ENCODE measurements at regions not wholly inside any gene's neighbourhood (a gene's known extent, or its start where the extent isn't known, plus 50 kb on each side); places are given as distances from the start of the nearest gene placed in this dataset.

DNA sequence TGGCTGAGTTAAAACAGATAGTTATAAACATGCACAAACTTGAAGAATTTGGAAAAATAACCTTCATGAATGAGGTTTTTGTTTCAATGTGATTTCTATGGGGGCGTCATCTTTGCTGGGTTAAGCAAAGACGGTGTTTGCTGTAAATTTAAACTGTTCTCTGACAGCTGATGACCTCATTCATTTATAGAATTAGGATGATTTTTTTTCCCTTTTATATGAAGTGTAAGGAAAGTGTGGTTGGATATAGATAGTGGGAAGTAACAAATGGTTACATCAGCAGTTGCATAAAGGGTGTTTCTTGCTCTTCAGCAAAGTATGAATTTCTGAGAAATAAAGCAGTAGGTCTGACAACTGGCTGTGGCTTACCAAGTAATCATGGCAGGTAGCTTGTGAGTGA, 137.2 kb upstream of the CENPW start:
- H3K9ac ChIP-seq (ENCODE audit: low read depth in 1 of 2, low read length in 2 of 2), result no peak overlapping the region
- no peaks in the 10 kb centered on the region for H3K27me3 ChIP-seq (ENCODE audit: control insufficient read depth in 4 of 4, insufficient read depth in 4 of 4, low read length in 3 of 4)
- no peaks in the 10 kb centered on the region for H3K9me3 ChIP-seq (ENCODE audit: control insufficient read depth in 4 of 4, low read length in 3 of 4)
- H3K36me3 ChIP-seq (ENCODE audit: control insufficient read depth in 4 of 4, insufficient read depth in 3 of 4, low read depth in 1 of 4, low read length in 3 of 4), result peaks cover 0 to 5% (median 0%) of the 10 kb centered on the region in 4 donors
- H3K4me3 ChIP-seq (ENCODE audit: low read depth in 1 of 3, low read length in 3 of 3), result no peak overlapping the region
- DNase-seq (ENCODE audit: low spot score), result no peak
- no peak overlapping the region for H3K27ac ChIP-seq (ENCODE audit: low read depth in 1 of 2, low read length in 2 of 2)
- WGBS, result 94% methylated on average over 2 of the region's 2 CpGs
- TF ChIP-seq GABPA (IDR thresholded peaks at IDR 0.05 in 1 of 2, conservative IDR thresholded peaks at IDR 0.05 in 1 of 2) (no peak), FOXA1 (IDR thresholded peaks at IDR 0.05) (no peak), RXRA (IDR thresholded peaks at IDR 0.05) (no peak), TAF1 (conservative IDR thresholded peaks at IDR 0.05) (no peak), RAD21 (IDR thresholded peaks at IDR 0.05) (no peak), HNF4A (conservative IDR thresholded peaks at IDR 0.05) (no peak), EGR1 (IDR thresholded peaks at IDR 0.05; ENCODE audit: low read depth in 2 of 2) (no peak), SP1 (IDR thresholded peaks at IDR 0.05) (no peak), NR2F2 (IDR thresholded peaks at IDR 0.05) (no peak), JUND (IDR thresholded peaks at IDR 0.05) (no peak), FOXA2 (IDR thresholded peaks at IDR 0.05) (no peak), HNF4G (IDR thresholded peaks at IDR 0.05) (no peak), YY1 (IDR thresholded peaks at IDR 0.05) (no peak)
- TF ChIP-seq, protein P1, sequence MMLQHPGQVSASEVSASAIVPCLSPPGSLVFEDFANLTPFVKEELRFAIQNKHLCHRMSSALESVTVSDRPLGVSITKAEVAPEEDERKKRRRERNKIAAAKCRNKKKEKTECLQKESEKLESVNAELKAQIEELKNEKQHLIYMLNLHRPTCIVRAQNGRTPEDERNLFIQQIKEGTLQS (IDR thresholded peaks at IDR 0.05), result no peak
- TF ChIP-seq, protein P2, sequence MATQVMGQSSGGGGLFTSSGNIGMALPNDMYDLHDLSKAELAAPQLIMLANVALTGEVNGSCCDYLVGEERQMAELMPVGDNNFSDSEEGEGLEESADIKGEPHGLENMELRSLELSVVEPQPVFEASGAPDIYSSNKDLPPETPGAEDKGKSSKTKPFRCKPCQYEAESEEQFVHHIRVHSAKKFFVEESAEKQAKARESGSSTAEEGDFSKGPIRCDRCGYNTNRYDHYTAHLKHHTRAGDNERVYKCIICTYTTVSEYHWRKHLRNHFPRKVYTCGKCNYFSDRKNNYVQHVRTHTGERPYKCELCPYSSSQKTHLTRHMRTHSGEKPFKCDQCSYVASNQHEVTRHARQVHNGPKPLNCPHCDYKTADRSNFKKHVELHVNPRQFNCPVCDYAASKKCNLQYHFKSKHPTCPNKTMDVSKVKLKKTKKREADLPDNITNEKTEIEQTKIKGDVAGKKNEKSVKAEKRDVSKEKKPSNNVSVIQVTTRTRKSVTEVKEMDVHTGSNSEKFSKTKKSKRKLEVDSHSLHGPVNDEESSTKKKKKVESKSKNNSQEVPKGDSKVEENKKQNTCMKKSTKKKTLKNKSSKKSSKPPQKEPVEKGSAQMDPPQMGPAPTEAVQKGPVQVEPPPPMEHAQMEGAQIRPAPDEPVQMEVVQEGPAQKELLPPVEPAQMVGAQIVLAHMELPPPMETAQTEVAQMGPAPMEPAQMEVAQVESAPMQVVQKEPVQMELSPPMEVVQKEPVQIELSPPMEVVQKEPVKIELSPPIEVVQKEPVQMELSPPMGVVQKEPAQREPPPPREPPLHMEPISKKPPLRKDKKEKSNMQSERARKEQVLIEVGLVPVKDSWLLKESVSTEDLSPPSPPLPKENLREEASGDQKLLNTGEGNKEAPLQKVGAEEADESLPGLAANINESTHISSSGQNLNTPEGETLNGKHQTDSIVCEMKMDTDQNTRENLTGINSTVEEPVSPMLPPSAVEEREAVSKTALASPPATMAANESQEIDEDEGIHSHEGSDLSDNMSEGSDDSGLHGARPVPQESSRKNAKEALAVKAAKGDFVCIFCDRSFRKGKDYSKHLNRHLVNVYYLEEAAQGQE (IDR thresholded peaks at IDR 0.05), result no peak
- TF ChIP-seq, protein P3, sequence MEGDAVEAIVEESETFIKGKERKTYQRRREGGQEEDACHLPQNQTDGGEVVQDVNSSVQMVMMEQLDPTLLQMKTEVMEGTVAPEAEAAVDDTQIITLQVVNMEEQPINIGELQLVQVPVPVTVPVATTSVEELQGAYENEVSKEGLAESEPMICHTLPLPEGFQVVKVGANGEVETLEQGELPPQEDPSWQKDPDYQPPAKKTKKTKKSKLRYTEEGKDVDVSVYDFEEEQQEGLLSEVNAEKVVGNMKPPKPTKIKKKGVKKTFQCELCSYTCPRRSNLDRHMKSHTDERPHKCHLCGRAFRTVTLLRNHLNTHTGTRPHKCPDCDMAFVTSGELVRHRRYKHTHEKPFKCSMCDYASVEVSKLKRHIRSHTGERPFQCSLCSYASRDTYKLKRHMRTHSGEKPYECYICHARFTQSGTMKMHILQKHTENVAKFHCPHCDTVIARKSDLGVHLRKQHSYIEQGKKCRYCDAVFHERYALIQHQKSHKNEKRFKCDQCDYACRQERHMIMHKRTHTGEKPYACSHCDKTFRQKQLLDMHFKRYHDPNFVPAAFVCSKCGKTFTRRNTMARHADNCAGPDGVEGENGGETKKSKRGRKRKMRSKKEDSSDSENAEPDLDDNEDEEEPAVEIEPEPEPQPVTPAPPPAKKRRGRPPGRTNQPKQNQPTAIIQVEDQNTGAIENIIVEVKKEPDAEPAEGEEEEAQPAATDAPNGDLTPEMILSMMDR (IDR thresholded peaks at IDR 0.05; ENCODE audit: low read depth, low read length, missing input control), result no peak
- TF ChIP-seq, protein P4, sequence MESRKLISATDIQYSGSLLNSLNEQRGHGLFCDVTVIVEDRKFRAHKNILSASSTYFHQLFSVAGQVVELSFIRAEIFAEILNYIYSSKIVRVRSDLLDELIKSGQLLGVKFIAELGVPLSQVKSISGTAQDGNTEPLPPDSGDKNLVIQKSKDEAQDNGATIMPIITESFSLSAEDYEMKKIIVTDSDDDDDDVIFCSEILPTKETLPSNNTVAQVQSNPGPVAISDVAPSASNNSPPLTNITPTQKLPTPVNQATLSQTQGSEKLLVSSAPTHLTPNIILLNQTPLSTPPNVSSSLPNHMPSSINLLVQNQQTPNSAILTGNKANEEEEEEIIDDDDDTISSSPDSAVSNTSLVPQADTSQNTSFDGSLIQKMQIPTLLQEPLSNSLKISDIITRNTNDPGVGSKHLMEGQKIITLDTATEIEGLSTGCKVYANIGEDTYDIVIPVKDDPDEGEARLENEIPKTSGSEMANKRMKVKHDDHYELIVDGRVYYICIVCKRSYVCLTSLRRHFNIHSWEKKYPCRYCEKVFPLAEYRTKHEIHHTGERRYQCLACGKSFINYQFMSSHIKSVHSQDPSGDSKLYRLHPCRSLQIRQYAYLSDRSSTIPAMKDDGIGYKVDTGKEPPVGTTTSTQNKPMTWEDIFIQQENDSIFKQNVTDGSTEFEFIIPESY (IDR thresholded peaks at IDR 0.05), result no peak
- TF ChIP-seq, protein P5, sequence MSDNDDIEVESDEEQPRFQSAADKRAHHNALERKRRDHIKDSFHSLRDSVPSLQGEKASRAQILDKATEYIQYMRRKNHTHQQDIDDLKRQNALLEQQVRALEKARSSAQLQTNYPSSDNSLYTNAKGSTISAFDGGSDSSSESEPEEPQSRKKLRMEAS (IDR thresholded peaks at IDR 0.05), result no peak
- no peaks in the 10 kb centered on the region for H3K4me1 ChIP-seq (ENCODE audit: control insufficient read depth in 4 of 4, insufficient read depth in 4 of 4, low read length in 3 of 4)
